IMR-90 (cell line): ENCODE measurements at regions not wholly inside any gene's neighbourhood (a gene's known extent, or its start where the extent isn't known, plus 50 kb on each side); places are given as distances from the start of the nearest gene placed in this dataset.

Experiments
- ATAC-seq: fragments of 200-7000 bp; cut with Tn5 transposase; 2 replicates; pipeline ENCODE4 v1.9.1; 2020; ENCODE audit warnings: low read depth, mild to moderate bottlenecking, moderate library complexity
- BruUV-seq: library from RNA; stranded (reverse); fragments of 400-500 nt; replicated peaks from 2 replicates; lab custom pipeline; 2021; lab: Mats Ljungman, UMichigan
- CTCF ChIA-PET: fragments of 300-600 bp; formaldehyde crosslinking; extraction: SDS; loops from one replicate; lab custom pipeline; 2021; ENCODE audit warnings: antibody characterized with exemption; lab: Yijun Ruan, JAX
- POLR2A ChIA-PET: fragments of 300-600 bp; sonication (Branson Sonifier 250); formaldehyde crosslinking; loops from one replicate; lab custom pipeline; 2022; ENCODE audit warnings: antibody characterized with exemption; ENCODE audit not compliant: unreplicated experiment; lab: Charles Lee
- DNase-seq: peaks from one replicate; pipeline ENCODE4 v3.0.0; 2013
- H2AFZ ChIP-seq: replicated peaks from 2 replicates; pipeline ENCODE3; 2013; ENCODE audit warnings: low read length, mild to moderate bottlenecking; ENCODE audit not compliant: poor library complexity
- H2AK5ac ChIP-seq: 2 replicates; pipeline ENCODE4 v1.6.1; 2013; ENCODE audit warnings: low read depth, low read length, inconsistent platforms
- H2AK9ac ChIP-seq: replicated peaks from 2 replicates; pipeline ENCODE3; 2013; ENCODE audit warnings: mild to moderate bottlenecking, low read depth, low read length, moderate library complexity; ENCODE audit not compliant: poor library complexity
- H2BK120ac ChIP-seq: 2 replicates; pipeline ENCODE4 v1.6.1; 2013; ENCODE audit warnings: low read depth, low read length, inconsistent platforms
- H2BK15ac ChIP-seq: 3 replicates; pipeline ENCODE4 v1.6.1; 2013; ENCODE audit warnings: low read depth, low read length, inconsistent platforms
- H2BK20ac ChIP-seq: 2 replicates; pipeline ENCODE4 v1.6.1; 2013; ENCODE audit warnings: low read depth, mild to moderate bottlenecking, inconsistent platforms, low read length, moderate library complexity
- H2BK5ac ChIP-seq: 2 replicates; pipeline ENCODE4 v1.6.1; 2013; ENCODE audit warnings: mild to moderate bottlenecking, low read depth, low read length, inconsistent platforms; ENCODE audit not compliant: poor library complexity, severe bottlenecking
- H3K14ac ChIP-seq: replicated peaks from 2 replicates; pipeline ENCODE4 v1.6.1; 2013; ENCODE audit warnings: low read depth, low read length, inconsistent platforms
- H3K18ac ChIP-seq: 2 replicates; pipeline ENCODE4 v1.6.1; 2013; ENCODE audit warnings: low read depth, low read length, control low read depth
- H3K23ac ChIP-seq: 2 replicates; pipeline ENCODE4 v1.6.1; 2013; ENCODE audit warnings: low read depth, low read length, inconsistent platforms
- H3K27ac ChIP-seq: 2 replicates; pipeline ENCODE4 v1.5.1; 2013; ENCODE audit warnings: mild to moderate bottlenecking, control low read depth, low read length; ENCODE audit not compliant: insufficient read depth
- H3K27me3 ChIP-seq: 2 replicates; pipeline ENCODE4 v1.6.1; 2013; ENCODE audit warnings: low read length; ENCODE audit not compliant: control insufficient read depth, insufficient read depth
- H3K36me3 ChIP-seq: 2 replicates; pipeline ENCODE4 v1.6.1; 2013; ENCODE audit warnings: low read length, mixed read lengths; ENCODE audit not compliant: control insufficient read depth, insufficient read depth
- H3K4ac ChIP-seq: 2 replicates; pipeline ENCODE4 v1.6.1; 2013; ENCODE audit warnings: low read depth, low read length, inconsistent platforms
- H3K4me1 ChIP-seq: 2 replicates; pipeline ENCODE4 v1.6.1; 2013; ENCODE audit warnings: low read length, mixed read lengths; ENCODE audit not compliant: control insufficient read depth, insufficient read depth
- H3K4me2 ChIP-seq: 2 replicates; pipeline ENCODE4 v1.6.1; 2013; ENCODE audit warnings: low read depth, mild to moderate bottlenecking, control low read depth, low read length, moderate library complexity
- H3K4me3 ChIP-seq: 2 replicates; pipeline ENCODE4 v1.5.1; 2013; ENCODE audit warnings: low read depth, mild to moderate bottlenecking, control low read depth, low read length, moderate library complexity; ENCODE audit not compliant: insufficient read depth
- H3K56ac ChIP-seq: 2 replicates; pipeline ENCODE4 v1.6.1; 2013; ENCODE audit warnings: low read length, inconsistent platforms; ENCODE audit not compliant: insufficient read depth; ENCODE audit errors: extremely low read depth
- H3K79me1 ChIP-seq, 2 experiments: 2 replicates each; pipeline ENCODE4 v1.6.1; 2013; ENCODE audit warnings: low read length in 2 of 2, inconsistent platforms in 1 of 2, low read depth in 1 of 2
- H3K9ac ChIP-seq: 2 replicates; pipeline ENCODE4 v1.6.1; 2013; ENCODE audit warnings: low read depth, low read length, control low read depth
- H3K9me1 ChIP-seq: 2 replicates; pipeline ENCODE4 v1.6.1; 2013; ENCODE audit warnings: low read length, inconsistent platforms; ENCODE audit not compliant: insufficient read depth
- H3K9me3 ChIP-seq: 2 replicates; pipeline ENCODE4 v1.6.1; 2013; ENCODE audit warnings: low read length; ENCODE audit not compliant: control insufficient read depth, insufficient read depth
- H4K20me1 ChIP-seq: 2 replicates; pipeline ENCODE4 v1.6.1; 2013; ENCODE audit warnings: low read length, inconsistent platforms; ENCODE audit not compliant: insufficient read depth
- H4K5ac ChIP-seq: 2 replicates; pipeline ENCODE4 v1.6.1; 2013; ENCODE audit warnings: mild to moderate bottlenecking, low read depth, low read length, control low read depth
- H4K8ac ChIP-seq, 2 experiments: 2 replicates each; pipeline ENCODE4 v1.6.1; 2013; ENCODE audit warnings: low read depth in 2 of 2, low read length in 2 of 2, control low read depth in 1 of 2, inconsistent platforms in 1 of 2
- H4K91ac ChIP-seq: 2 replicates; pipeline ENCODE4 v1.6.1; 2013; ENCODE audit warnings: low read depth, low read length, inconsistent platforms; ENCODE audit not compliant: insufficient read depth
- CEBPB ChIP-seq: IDR thresholded peaks from 2 replicates; pipeline ENCODE4 v1.6.1; 2012; ENCODE audit warnings: low read depth, low read length, improper control_type of control experiment
- RFX5 ChIP-seq: IDR thresholded peaks from 2 replicates; pipeline ENCODE4 v1.8.0; 2012; ENCODE audit warnings: low read depth, mild to moderate bottlenecking, low read length, moderate library complexity
- WGBS, 2 experiments: methylation state at CpG; one replicate each; pipeline versions ENCODE4 v1.1.5 to v1.1.7; 2013; ENCODE audit warnings: missing lambda C conversion rate in 2 of 2; ENCODE audit not compliant: insufficient read length in 1 of 2; ENCODE audit errors: extremely low coverage in 2 of 2; 5-methylcytosine and 5-hydroxymethylcytosine counted together
- dilution Hi-C: fragments of 300-500 bp; cut with HindIII; formaldehyde crosslinking; loops from one replicate; pipeline ENCODE4 v1.14.3; 2018; ENCODE audit warnings: low sequenced_read_pairs; ENCODE audit not compliant: unreplicated experiment
- in situ Hi-C: fragments of 300-500 bp; cut with MboI; formaldehyde crosslinking; loops from 3 replicates; pipeline ENCODE4 v1.14.3; 2019; ENCODE audit warnings: low sequenced_read_pairs, inconsistent platforms, mixed read lengths
- intact Hi-C: fragments of 100-400 bp; cut with micrococcal nuclease; formaldehyde crosslinking; loops from 2 replicates; pipeline ENCODE4 v1.10.0; 2022

DNA sequence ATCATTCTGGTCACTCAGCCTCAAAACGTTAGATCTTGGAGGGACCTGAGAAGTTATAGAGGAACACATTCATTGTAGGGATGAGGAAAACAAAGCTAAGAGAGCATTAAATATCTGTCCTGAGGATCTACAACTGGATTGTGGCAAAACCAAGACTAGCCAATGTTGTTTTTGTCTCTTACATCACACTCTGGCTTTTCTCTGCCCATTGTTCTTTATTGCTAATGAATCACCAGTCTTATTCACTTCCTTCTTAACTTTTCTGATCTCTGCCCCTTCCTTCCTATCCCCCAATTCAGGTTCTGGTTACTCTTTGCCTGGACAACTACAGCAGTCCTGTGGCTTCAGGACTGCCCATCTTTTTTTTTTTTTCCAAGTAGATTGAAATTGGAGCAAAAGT is 57.0 kb upstream of the PREP start:
- in situ Hi-C loops (no loop called here), intact Hi-C loops (no loop called here), dilution Hi-C loops (no loop called here)
- Histone ChIP-seq H3K79me1 (no peaks in the 10 kb centered on the region), H3K4me3 (no peak overlapping the region), H2BK120ac (no peak overlapping the region), H3K4me2 (no peak overlapping the region; the same call in 1 of the 2 replicates), H2AFZ (no peak overlapping the region), H3K9me3 (no peaks in the 10 kb centered on the region; the same call in 1 of the 2 replicates), H3K4ac (no peak overlapping the region), H3K27ac (no peak overlapping the region), H4K20me1 (no peaks in the 10 kb centered on the region), H3K56ac (no peak overlapping the region), H2BK15ac (no peak overlapping the region), H3K36me3 (no peaks in the 10 kb centered on the region), H3K9ac (no peak overlapping the region), H2AK9ac (no peak overlapping the region), H3K18ac (no peak overlapping the region), H3K27me3 (no peaks in the 10 kb centered on the region; the same call in 1 of the 2 replicates), H4K91ac (no peak overlapping the region), H2BK5ac (no peak overlapping the region), H4K8ac (no peak overlapping the region), H3K23ac (no peak overlapping the region), H3K4me1 (peaks cover 2% of the 10 kb centered on the region; the same call in 1 of the 2 replicates), H2AK5ac (no peak overlapping the region), H3K9me1 (no peaks in the 10 kb centered on the region), H3K14ac (no peak overlapping the region), H4K5ac (no peak overlapping the region), H2BK20ac (no peak overlapping the region)
- ChIA-PET POLR2A (no interaction called here), CTCF (no interaction called here)
- no TSS peak for BruUV-seq
- ATAC-seq (no peak), DNase-seq (peak; percentile 35)
- no CpG with 5 or more reads among the region's 1 CpG for WGBS, 2 experiments
- no peak for TF ChIP-seq RFX5
- 0 out of 2 replicates have a peak, but pooled peaks have one; percentile 6 for TF ChIP-seq CEBPB
